ENCODE measurements at regions not wholly inside any gene's neighbourhood (a gene's known extent, or its start where the extent isn't known, plus 50 kb on each side); places are given as distances from the start of the nearest gene placed in this dataset.

DNA sequence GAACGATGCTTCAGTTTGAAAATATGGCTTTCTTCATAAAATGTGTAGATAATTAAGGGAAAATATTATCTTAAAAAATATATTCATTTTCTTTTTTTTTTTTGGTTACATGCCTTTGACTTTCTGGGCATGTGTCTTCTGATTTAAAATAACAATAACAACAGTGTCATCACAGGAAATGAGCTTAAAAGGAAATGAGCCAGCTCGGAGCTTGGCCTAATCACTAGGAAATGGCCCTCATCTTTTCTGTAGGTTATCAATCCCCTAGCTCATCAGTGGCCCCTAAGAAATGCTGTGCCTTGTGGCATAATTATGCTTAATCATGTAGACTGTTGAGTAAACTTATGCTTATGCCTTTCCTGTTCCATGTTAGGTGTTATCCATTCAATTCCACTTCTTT lies 141.8 kb upstream of the FHL2 start:
- H3K9me3 Mint-ChIP-seq: peaks cover 2% of the 10 kb centered on the region
- TF ChIP-seq CREB1 (CRISPR knock-in tag; IDR thresholded peaks at IDR 0.05) (no peak), ZNF232 (CRISPR knock-in tag; IDR thresholded peaks at IDR 0.05) (no peak), CBFB (CRISPR knock-in tag; IDR thresholded peaks at IDR 0.05; ENCODE audit: low read depth) (no peak), MYBL2 (CRISPR knock-in tag; IDR thresholded peaks at IDR 0.05) (no peak), RORB (CRISPR knock-in tag; IDR thresholded peaks at IDR 0.05) (no peak), SMAD4 (CRISPR knock-in tag; IDR thresholded peaks at IDR 0.05) (no peak), CREM (CRISPR knock-in tag; IDR thresholded peaks at IDR 0.05) (no peak), ELF4 (CRISPR knock-in tag; IDR thresholded peaks at IDR 0.05; ENCODE audit: low read depth) (no peak), NR1H2 (CRISPR knock-in tag; IDR thresholded peaks at IDR 0.05) (no peak), FOXP1 (CRISPR knock-in tag; IDR thresholded peaks at IDR 0.05; ENCODE audit: borderline replicate concordance) (no peak), ZNF396 (CRISPR knock-in tag; IDR thresholded peaks at IDR 0.05; ENCODE audit: borderline replicate concordance) (no peak)
- TF ChIP-seq, protein P1, sequence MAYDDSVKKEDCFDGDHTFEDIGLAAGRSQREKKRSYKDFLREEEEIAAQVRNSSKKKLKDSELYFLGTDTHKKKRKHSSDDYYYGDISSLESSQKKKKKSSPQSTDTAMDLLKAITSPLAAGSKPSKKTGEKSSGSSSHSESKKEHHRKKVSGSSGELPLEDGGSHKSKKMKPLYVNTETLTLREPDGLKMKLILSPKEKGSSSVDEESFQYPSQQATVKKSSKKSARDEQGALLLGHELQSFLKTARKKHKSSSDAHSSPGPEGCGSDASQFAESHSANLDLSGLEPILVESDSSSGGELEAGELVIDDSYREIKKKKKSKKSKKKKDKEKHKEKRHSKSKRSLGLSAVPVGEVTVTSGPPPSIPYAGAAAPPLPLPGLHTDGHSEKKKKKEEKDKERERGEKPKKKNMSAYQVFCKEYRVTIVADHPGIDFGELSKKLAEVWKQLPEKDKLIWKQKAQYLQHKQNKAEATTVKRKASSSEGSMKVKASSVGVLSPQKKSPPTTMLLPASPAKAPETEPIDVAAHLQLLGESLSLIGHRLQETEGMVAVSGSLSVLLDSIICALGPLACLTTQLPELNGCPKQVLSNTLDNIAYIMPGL (CRISPR knock-in tag; IDR thresholded peaks at IDR 0.05): no peak
- TF ChIP-seq, protein P2, sequence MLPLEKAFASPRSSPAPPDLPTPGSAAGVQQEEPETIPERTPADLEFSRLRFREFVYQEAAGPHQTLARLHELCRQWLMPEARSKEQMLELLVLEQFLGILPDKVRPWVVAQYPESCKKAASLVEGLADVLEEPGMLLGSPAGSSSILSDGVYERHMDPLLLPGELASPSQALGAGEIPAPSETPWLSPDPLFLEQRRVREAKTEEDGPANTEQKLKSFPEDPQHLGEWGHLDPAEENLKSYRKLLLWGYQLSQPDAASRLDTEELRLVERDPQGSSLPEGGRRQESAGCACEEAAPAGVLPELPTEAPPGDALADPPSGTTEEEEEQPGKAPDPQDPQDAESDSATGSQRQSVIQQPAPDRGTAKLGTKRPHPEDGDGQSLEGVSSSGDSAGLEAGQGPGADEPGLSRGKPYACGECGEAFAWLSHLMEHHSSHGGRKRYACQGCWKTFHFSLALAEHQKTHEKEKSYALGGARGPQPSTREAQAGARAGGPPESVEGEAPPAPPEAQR (CRISPR knock-in tag; IDR thresholded peaks at IDR 0.05): no peak
- TF ChIP-seq, protein P3, sequence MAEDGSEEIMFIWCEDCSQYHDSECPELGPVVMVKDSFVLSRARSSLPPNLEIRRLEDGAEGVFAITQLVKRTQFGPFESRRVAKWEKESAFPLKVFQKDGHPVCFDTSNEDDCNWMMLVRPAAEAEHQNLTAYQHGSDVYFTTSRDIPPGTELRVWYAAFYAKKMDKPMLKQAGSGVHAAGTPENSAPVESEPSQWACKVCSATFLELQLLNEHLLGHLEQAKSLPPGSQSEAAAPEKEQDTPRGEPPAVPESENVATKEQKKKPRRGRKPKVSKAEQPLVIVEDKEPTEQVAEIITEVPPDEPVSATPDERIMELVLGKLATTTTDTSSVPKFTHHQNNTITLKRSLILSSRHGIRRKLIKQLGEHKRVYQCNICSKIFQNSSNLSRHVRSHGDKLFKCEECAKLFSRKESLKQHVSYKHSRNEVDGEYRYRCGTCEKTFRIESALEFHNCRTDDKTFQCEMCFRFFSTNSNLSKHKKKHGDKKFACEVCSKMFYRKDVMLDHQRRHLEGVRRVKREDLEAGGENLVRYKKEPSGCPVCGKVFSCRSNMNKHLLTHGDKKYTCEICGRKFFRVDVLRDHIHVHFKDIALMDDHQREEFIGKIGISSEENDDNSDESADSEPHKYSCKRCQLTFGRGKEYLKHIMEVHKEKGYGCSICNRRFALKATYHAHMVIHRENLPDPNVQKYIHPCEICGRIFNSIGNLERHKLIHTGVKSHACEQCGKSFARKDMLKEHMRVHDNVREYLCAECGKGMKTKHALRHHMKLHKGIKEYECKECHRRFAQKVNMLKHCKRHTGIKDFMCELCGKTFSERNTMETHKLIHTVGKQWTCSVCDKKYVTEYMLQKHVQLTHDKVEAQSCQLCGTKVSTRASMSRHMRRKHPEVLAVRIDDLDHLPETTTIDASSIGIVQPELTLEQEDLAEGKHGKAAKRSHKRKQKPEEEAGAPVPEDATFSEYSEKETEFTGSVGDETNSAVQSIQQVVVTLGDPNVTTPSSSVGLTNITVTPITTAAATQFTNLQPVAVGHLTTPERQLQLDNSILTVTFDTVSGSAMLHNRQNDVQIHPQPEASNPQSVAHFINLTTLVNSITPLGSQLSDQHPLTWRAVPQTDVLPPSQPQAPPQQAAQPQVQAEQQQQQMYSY (CRISPR knock-in tag; IDR thresholded peaks at IDR 0.05): no peak
- TF ChIP-seq, protein P4, sequence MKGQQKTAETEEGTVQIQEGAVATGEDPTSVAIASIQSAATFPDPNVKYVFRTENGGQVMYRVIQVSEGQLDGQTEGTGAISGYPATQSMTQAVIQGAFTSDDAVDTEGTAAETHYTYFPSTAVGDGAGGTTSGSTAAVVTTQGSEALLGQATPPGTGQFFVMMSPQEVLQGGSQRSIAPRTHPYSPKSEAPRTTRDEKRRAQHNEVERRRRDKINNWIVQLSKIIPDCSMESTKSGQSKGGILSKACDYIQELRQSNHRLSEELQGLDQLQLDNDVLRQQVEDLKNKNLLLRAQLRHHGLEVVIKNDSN (CRISPR knock-in tag; IDR thresholded peaks at IDR 0.05): no peak
- TF ChIP-seq, protein P5, sequence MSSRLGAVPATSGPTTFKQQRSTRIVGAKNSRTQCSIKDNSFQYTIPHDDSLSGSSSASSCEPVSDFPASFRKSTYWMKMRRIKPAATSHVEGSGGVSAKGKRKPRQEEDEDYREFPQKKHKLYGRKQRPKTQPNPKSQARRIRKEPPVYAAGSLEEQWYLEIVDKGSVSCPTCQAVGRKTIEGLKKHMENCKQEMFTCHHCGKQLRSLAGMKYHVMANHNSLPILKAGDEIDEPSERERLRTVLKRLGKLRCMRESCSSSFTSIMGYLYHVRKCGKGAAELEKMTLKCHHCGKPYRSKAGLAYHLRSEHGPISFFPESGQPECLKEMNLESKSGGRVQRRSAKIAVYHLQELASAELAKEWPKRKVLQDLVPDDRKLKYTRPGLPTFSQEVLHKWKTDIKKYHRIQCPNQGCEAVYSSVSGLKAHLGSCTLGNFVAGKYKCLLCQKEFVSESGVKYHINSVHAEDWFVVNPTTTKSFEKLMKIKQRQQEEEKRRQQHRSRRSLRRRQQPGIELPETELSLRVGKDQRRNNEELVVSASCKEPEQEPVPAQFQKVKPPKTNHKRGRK (CRISPR knock-in tag; IDR thresholded peaks at IDR 0.05; ENCODE audit: borderline replicate concordance): no peak
- DNase-seq (ENCODE audit: low spot score) (no peak), ATAC-seq (no peak)
- H3K27me3 Mint-ChIP-seq (ENCODE audit: low read depth): no peaks in the 10 kb centered on the region
- peaks cover 11% of the 10 kb centered on the region for H3K4me1 Mint-ChIP-seq
- ChIA-PET POLR2A (no interaction called here), CTCF (no interaction called here)
- no peak overlapping the region for H3K4me3 Mint-ChIP-seq
- H3K27ac Mint-ChIP-seq: no peak overlapping the region
- no peaks in the 10 kb centered on the region for H3K36me3 Mint-ChIP-seq

DNA sequence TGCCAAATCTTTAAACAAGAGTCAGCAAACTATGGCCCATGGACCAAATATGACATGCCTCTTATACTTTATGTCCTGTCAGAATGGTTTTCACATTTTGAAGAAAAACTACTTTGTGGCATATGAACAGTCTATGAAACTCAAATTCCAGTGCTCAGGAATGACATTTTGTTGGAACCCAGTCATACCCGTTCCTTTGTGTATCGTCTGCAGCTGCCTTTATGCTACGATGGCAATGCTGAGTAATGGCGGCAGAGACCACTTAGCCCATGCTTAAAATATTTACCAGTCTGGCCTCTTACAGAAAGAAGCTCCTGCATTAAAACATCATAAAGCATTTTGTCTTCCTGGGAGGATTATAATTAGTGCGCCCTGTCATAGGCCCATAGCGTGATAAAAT lies 140.5 kb upstream of the FHL2 start:
- H3K9me3 Mint-ChIP-seq: peaks cover 6% of the 10 kb centered on the region
- DNase-seq (ENCODE audit: low spot score) (no peak), ATAC-seq (no peak)
- H3K36me3 Mint-ChIP-seq: no peaks in the 10 kb centered on the region
- H3K27ac Mint-ChIP-seq: no peak overlapping the region
- no peak overlapping the region for H3K4me3 Mint-ChIP-seq
- peaks cover 11% of the 10 kb centered on the region for H3K4me1 Mint-ChIP-seq
- TF ChIP-seq, protein P6, sequence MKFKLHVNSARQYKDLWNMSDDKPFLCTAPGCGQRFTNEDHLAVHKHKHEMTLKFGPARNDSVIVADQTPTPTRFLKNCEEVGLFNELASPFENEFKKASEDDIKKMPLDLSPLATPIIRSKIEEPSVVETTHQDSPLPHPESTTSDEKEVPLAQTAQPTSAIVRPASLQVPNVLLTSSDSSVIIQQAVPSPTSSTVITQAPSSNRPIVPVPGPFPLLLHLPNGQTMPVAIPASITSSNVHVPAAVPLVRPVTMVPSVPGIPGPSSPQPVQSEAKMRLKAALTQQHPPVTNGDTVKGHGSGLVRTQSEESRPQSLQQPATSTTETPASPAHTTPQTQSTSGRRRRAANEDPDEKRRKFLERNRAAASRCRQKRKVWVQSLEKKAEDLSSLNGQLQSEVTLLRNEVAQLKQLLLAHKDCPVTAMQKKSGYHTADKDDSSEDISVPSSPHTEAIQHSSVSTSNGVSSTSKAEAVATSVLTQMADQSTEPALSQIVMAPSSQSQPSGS (CRISPR knock-in tag; IDR thresholded peaks at IDR 0.05; ENCODE audit: borderline replicate concordance, low read depth): no peak
- ChIA-PET POLR2A (no interaction called here), CTCF (interaction anchor here (1.0 kb wide), 1 partner anchor 245 kb away, joined by 3 read pairs; no protein-coding TSS in a partner anchor)
- no peaks in the 10 kb centered on the region for H3K27me3 Mint-ChIP-seq (ENCODE audit: low read depth)

Measured in WTC11 (cell line).